ENCODE measurements at regions not wholly inside any gene's neighbourhood (a gene's known extent, or its start where the extent isn't known, plus 50 kb on each side); places are given as distances from the start of the nearest gene placed in this dataset.

DNA sequence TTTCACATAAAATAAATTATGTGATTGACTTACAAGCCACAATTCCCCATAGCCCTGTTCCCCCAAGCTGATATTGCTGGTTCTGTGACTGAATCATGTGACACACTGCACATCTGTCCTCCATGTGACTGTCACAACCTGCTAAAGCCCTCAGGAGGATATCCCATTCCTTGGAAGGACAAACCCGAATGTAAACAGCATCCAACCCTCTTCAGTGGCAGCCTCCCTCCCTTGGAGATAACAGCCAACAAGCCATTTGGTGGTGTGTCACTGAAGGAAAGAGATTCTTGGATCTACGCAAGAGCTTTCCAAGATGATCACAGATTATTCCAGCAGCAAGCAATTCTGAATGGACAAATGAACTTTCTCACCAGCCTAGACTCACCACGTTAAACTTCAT, 153.9 kb upstream of the TIAM1 start:
- Histone ChIP-seq H3K27me3 (replicated peaks; ENCODE audit: insufficient read depth) (no peaks in the 10 kb centered on the region), H3K36me3 (no peaks in the 10 kb centered on the region), H3K4me3 (no peak overlapping the region), H3K4me1 (ENCODE audit: control insufficient read depth in 1 of 2, low read depth in 2 of 2) (no peaks in the 10 kb centered on the region), H3K27ac (no peak overlapping the region), H3K9me3 (no peaks in the 10 kb centered on the region)
- DNase-seq (ENCODE audit: low spot score) (no peak), ATAC-seq (ENCODE audit: insufficient number of reproducible peaks, low FRiP score, low read depth) (no peak)
- TF ChIP-seq, protein P1, sequence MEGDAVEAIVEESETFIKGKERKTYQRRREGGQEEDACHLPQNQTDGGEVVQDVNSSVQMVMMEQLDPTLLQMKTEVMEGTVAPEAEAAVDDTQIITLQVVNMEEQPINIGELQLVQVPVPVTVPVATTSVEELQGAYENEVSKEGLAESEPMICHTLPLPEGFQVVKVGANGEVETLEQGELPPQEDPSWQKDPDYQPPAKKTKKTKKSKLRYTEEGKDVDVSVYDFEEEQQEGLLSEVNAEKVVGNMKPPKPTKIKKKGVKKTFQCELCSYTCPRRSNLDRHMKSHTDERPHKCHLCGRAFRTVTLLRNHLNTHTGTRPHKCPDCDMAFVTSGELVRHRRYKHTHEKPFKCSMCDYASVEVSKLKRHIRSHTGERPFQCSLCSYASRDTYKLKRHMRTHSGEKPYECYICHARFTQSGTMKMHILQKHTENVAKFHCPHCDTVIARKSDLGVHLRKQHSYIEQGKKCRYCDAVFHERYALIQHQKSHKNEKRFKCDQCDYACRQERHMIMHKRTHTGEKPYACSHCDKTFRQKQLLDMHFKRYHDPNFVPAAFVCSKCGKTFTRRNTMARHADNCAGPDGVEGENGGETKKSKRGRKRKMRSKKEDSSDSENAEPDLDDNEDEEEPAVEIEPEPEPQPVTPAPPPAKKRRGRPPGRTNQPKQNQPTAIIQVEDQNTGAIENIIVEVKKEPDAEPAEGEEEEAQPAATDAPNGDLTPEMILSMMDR (IDR thresholded peaks at IDR 0.05), result no peak

DNA sequence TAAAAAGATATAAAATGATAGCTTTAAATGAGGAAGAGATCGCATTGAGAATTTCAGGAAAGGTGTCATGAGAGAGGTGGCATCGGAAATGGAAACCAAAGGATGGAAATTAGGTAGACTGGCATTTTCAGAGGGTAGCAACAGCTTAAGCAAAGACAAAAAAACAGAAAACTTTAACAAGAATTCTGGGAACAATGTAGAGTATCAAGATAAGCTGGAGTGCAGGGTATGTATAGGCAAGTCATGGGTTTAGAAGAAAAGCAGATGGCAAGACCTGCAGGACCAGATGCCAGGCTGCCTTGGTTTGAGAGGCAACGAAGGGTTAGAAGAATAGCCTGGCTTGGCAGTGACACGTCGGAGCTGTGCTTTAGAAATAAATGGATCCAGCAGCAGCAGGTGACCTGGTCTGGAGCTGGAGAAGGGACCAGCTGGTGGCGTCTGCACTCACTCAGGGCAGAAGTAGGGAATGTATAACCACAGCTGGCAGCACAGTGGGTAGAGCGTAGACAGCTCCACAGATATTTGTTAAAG, 149.4 kb upstream of the TIAM1 start:
- Histone ChIP-seq H3K9me3 (no peaks in the 10 kb centered on the region), H3K4me1 (ENCODE audit: control insufficient read depth in 1 of 2, low read depth in 2 of 2) (no peaks in the 10 kb centered on the region), H3K4me3 (no peak overlapping the region), H3K36me3 (no peaks in the 10 kb centered on the region), H3K27me3 (replicated peaks; ENCODE audit: insufficient read depth) (no peaks in the 10 kb centered on the region), H3K27ac (no peak overlapping the region)
- DNase-seq (ENCODE audit: low spot score), result no peak
- ATAC-seq (ENCODE audit: insufficient number of reproducible peaks, low FRiP score, low read depth), result no peak
- TF ChIP-seq, protein P1 (IDR thresholded peaks at IDR 0.05), result no peak

DNA sequence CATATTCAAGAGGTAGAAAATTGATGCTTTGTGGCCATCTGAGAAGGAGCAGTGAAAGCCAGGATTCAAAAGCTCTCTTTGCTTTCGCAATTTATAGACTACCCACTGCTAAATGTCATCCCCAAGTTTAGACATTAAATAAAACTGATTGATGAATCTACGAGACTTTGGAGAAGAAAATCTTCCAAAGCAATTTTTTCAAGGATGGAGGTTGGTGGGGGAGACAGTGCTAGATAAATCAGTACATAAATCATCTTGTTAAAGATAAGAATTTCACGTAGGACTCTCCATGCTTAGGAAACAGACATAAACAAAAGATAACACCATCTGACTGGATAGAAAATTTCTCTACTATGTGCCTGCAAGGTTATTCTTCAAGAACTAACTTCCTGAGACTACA, 147.6 kb upstream of the TIAM1 start:
- H3K9me3 ChIP-seq, result no peaks in the 10 kb centered on the region
- TF ChIP-seq, protein P1 (IDR thresholded peaks at IDR 0.05), result no peak
- no peak overlapping the region for H3K27ac ChIP-seq
- H3K4me3 ChIP-seq, result no peak overlapping the region
- no peaks in the 10 kb centered on the region for H3K4me1 ChIP-seq (ENCODE audit: control insufficient read depth in 1 of 2, low read depth in 2 of 2)
- ATAC-seq (ENCODE audit: insufficient number of reproducible peaks, low FRiP score, low read depth) (no peak), DNase-seq (ENCODE audit: low spot score) (no peak)
- no peaks in the 10 kb centered on the region for H3K27me3 ChIP-seq (replicated peaks; ENCODE audit: insufficient read depth)
- H3K36me3 ChIP-seq, result no peaks in the 10 kb centered on the region

DNA sequence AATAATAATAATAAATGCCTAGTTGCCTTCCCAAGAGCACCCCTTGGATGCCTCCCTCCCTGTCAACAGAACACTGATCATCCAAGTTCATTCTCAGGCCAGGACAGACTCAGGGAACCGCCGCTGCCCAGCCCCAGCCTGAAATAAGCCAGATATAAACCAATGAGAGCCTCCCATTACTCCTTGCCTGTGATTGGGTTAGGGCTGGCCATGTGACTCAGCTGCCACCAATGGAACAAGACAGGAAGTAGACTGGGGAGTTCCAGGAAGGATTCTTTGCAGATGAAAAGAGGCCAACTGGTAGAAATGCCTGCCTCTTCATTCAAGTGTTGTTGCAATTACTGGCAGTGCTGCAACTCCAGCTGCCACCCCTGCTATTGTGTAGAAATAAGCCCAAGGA, 146.4 kb upstream of the TIAM1 start:
- H3K4me1 ChIP-seq (ENCODE audit: control insufficient read depth in 1 of 2, low read depth in 2 of 2), result no peaks in the 10 kb centered on the region
- DNase-seq (ENCODE audit: low spot score) (no peak), ATAC-seq (ENCODE audit: insufficient number of reproducible peaks, low FRiP score, low read depth) (no peak)
- H3K27ac ChIP-seq, result no peak overlapping the region
- H3K36me3 ChIP-seq, result no peaks in the 10 kb centered on the region
- no peak overlapping the region for H3K4me3 ChIP-seq
- TF ChIP-seq, protein P1 (IDR thresholded peaks at IDR 0.05), result no peak
- no peaks in the 10 kb centered on the region for H3K9me3 ChIP-seq
- no peaks in the 10 kb centered on the region for H3K27me3 ChIP-seq (replicated peaks; ENCODE audit: insufficient read depth)

DNA sequence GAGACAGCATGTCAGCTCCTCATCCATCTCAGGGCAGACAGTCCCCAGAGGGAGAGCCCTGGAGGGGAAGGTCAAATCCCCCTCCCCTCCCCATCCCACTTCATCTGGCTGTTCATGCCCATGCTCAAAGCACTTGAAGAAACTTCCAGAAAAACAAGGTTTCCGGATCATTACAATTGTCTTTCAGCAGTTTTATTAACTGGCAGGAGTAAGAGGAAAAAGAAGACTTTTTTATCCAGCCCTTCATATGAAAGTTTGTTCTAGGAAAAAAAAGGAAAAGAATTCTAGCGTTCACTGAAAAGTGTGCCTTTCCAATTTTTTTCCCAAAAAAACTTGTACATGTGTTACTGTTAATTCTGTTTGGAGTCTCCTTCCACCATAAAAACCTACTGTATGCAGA, 145.7 kb upstream of the TIAM1 start:
- Histone ChIP-seq H3K27me3 (replicated peaks; ENCODE audit: insufficient read depth) (no peaks in the 10 kb centered on the region), H3K4me3 (no peak overlapping the region), H3K36me3 (no peaks in the 10 kb centered on the region), H3K9me3 (no peaks in the 10 kb centered on the region), H3K27ac (no peak overlapping the region), H3K4me1 (ENCODE audit: control insufficient read depth in 1 of 2, low read depth in 2 of 2) (no peaks in the 10 kb centered on the region)
- DNase-seq (ENCODE audit: low spot score), result no peak
- no peak for ATAC-seq (ENCODE audit: insufficient number of reproducible peaks, low FRiP score, low read depth)
- TF ChIP-seq, protein P1 (IDR thresholded peaks at IDR 0.05), result no peak

All from thoracic aorta (tissue), 2 donors.